IMR-90 (cell line): ENCODE measurements at regions not wholly inside any gene's neighbourhood (a gene's known extent, or its start where the extent isn't known, plus 50 kb on each side); places are given as distances from the start of the nearest gene placed in this dataset.

ENCODE experiments used
- ATAC-seq: fragments of 200-7000 bp; cut with Tn5 transposase; 2 replicates; pipeline ENCODE4 v1.9.1; 2020; ENCODE audit warnings: low read depth, mild to moderate bottlenecking, moderate library complexity
- BruUV-seq: library from RNA; stranded (reverse); fragments of 400-500 nt; replicated peaks from 2 replicates; lab custom pipeline; 2021; lab: Mats Ljungman, UMichigan
- CTCF ChIA-PET: fragments of 300-600 bp; formaldehyde crosslinking; extraction: SDS; loops from one replicate; lab custom pipeline; 2021; ENCODE audit warnings: antibody characterized with exemption; lab: Yijun Ruan, JAX
- POLR2A ChIA-PET: fragments of 300-600 bp; sonication (Branson Sonifier 250); formaldehyde crosslinking; loops from one replicate; lab custom pipeline; 2022; ENCODE audit warnings: antibody characterized with exemption; ENCODE audit not compliant: unreplicated experiment; lab: Charles Lee
- DNase-seq: peaks from one replicate; pipeline ENCODE4 v3.0.0; 2013
- H2AFZ ChIP-seq: replicated peaks from 2 replicates; pipeline ENCODE3; 2013; ENCODE audit warnings: low read length, mild to moderate bottlenecking; ENCODE audit not compliant: poor library complexity
- H2AK5ac ChIP-seq: 2 replicates; pipeline ENCODE4 v1.6.1; 2013; ENCODE audit warnings: low read depth, low read length, inconsistent platforms
- H2AK9ac ChIP-seq: replicated peaks from 2 replicates; pipeline ENCODE3; 2013; ENCODE audit warnings: mild to moderate bottlenecking, low read depth, low read length, moderate library complexity; ENCODE audit not compliant: poor library complexity
- H2BK120ac ChIP-seq: 2 replicates; pipeline ENCODE4 v1.6.1; 2013; ENCODE audit warnings: low read depth, low read length, inconsistent platforms
- H2BK15ac ChIP-seq: 3 replicates; pipeline ENCODE4 v1.6.1; 2013; ENCODE audit warnings: low read depth, low read length, inconsistent platforms
- H2BK20ac ChIP-seq: 2 replicates; pipeline ENCODE4 v1.6.1; 2013; ENCODE audit warnings: low read depth, mild to moderate bottlenecking, inconsistent platforms, low read length, moderate library complexity
- H2BK5ac ChIP-seq: 2 replicates; pipeline ENCODE4 v1.6.1; 2013; ENCODE audit warnings: mild to moderate bottlenecking, low read depth, low read length, inconsistent platforms; ENCODE audit not compliant: poor library complexity, severe bottlenecking
- H3K14ac ChIP-seq: replicated peaks from 2 replicates; pipeline ENCODE4 v1.6.1; 2013; ENCODE audit warnings: low read depth, low read length, inconsistent platforms
- H3K18ac ChIP-seq: 2 replicates; pipeline ENCODE4 v1.6.1; 2013; ENCODE audit warnings: low read depth, low read length, control low read depth
- H3K23ac ChIP-seq: 2 replicates; pipeline ENCODE4 v1.6.1; 2013; ENCODE audit warnings: low read depth, low read length, inconsistent platforms
- H3K27ac ChIP-seq: 2 replicates; pipeline ENCODE4 v1.5.1; 2013; ENCODE audit warnings: mild to moderate bottlenecking, control low read depth, low read length; ENCODE audit not compliant: insufficient read depth
- H3K27me3 ChIP-seq: 2 replicates; pipeline ENCODE4 v1.6.1; 2013; ENCODE audit warnings: low read length; ENCODE audit not compliant: control insufficient read depth, insufficient read depth
- H3K36me3 ChIP-seq: 2 replicates; pipeline ENCODE4 v1.6.1; 2013; ENCODE audit warnings: low read length, mixed read lengths; ENCODE audit not compliant: control insufficient read depth, insufficient read depth
- H3K4ac ChIP-seq: 2 replicates; pipeline ENCODE4 v1.6.1; 2013; ENCODE audit warnings: low read depth, low read length, inconsistent platforms
- H3K4me1 ChIP-seq: 2 replicates; pipeline ENCODE4 v1.6.1; 2013; ENCODE audit warnings: low read length, mixed read lengths; ENCODE audit not compliant: control insufficient read depth, insufficient read depth
- H3K4me2 ChIP-seq: 2 replicates; pipeline ENCODE4 v1.6.1; 2013; ENCODE audit warnings: low read depth, mild to moderate bottlenecking, control low read depth, low read length, moderate library complexity
- H3K4me3 ChIP-seq: 2 replicates; pipeline ENCODE4 v1.5.1; 2013; ENCODE audit warnings: low read depth, mild to moderate bottlenecking, control low read depth, low read length, moderate library complexity; ENCODE audit not compliant: insufficient read depth
- H3K56ac ChIP-seq: 2 replicates; pipeline ENCODE4 v1.6.1; 2013; ENCODE audit warnings: low read length, inconsistent platforms; ENCODE audit not compliant: insufficient read depth; ENCODE audit errors: extremely low read depth
- H3K79me1 ChIP-seq, 2 experiments: 2 replicates each; pipeline ENCODE4 v1.6.1; 2013; ENCODE audit warnings: low read length in 2 of 2, inconsistent platforms in 1 of 2, low read depth in 1 of 2
- H3K9ac ChIP-seq: 2 replicates; pipeline ENCODE4 v1.6.1; 2013; ENCODE audit warnings: low read depth, low read length, control low read depth
- H3K9me1 ChIP-seq: 2 replicates; pipeline ENCODE4 v1.6.1; 2013; ENCODE audit warnings: low read length, inconsistent platforms; ENCODE audit not compliant: insufficient read depth
- H3K9me3 ChIP-seq: 2 replicates; pipeline ENCODE4 v1.6.1; 2013; ENCODE audit warnings: low read length; ENCODE audit not compliant: control insufficient read depth, insufficient read depth
- H4K20me1 ChIP-seq: 2 replicates; pipeline ENCODE4 v1.6.1; 2013; ENCODE audit warnings: low read length, inconsistent platforms; ENCODE audit not compliant: insufficient read depth
- H4K5ac ChIP-seq: 2 replicates; pipeline ENCODE4 v1.6.1; 2013; ENCODE audit warnings: mild to moderate bottlenecking, low read depth, low read length, control low read depth
- H4K8ac ChIP-seq, 2 experiments: 2 replicates each; pipeline ENCODE4 v1.6.1; 2013; ENCODE audit warnings: low read depth in 2 of 2, low read length in 2 of 2, control low read depth in 1 of 2, inconsistent platforms in 1 of 2
- H4K91ac ChIP-seq: 2 replicates; pipeline ENCODE4 v1.6.1; 2013; ENCODE audit warnings: low read depth, low read length, inconsistent platforms; ENCODE audit not compliant: insufficient read depth
- BHLHE40 ChIP-seq: fragments of 150-350 bp; IDR thresholded peaks from 2 replicates; pipeline ENCODE4 v1.6.1; 2016; ENCODE audit warnings: mild to moderate bottlenecking, low read depth, low read length
- CEBPB ChIP-seq: IDR thresholded peaks from 2 replicates; pipeline ENCODE4 v1.6.1; 2012; ENCODE audit warnings: low read depth, low read length, improper control_type of control experiment
- CHD1 ChIP-seq: IDR thresholded peaks from 2 replicates; pipeline ENCODE4 v1.6.1; 2012; ENCODE audit warnings: low read depth, low read length, improper control_type of control experiment
- FOS ChIP-seq: fragments of 150-350 bp; IDR thresholded peaks from 2 replicates; pipeline ENCODE4 v1.6.1; 2016; ENCODE audit warnings: low read depth, low read length
- MAFK ChIP-seq: IDR thresholded peaks from 2 replicates; pipeline ENCODE4 v1.6.1; 2012; ENCODE audit warnings: low read depth, low read length, improper control_type of control experiment
- MAZ ChIP-seq: IDR thresholded peaks from 2 replicates; pipeline ENCODE4 v1.6.1; 2012; ENCODE audit warnings: low read depth, mild to moderate bottlenecking, low read length, improper control_type of control experiment, moderate library complexity, borderline replicate concordance
- MXI1 ChIP-seq: IDR thresholded peaks from 2 replicates; pipeline ENCODE4 v1.6.1; 2012; ENCODE audit warnings: low read depth, mild to moderate bottlenecking, low read length, moderate library complexity, borderline replicate concordance
- NFE2L2 ChIP-seq: fragments of 150-350 bp; IDR thresholded peaks from 2 replicates; pipeline ENCODE4 v1.6.1; 2016; ENCODE audit warnings: low read depth, mild to moderate bottlenecking, low read length
- POLR2A ChIP-seq: IDR thresholded peaks from 2 replicates; pipeline ENCODE4 v1.6.1; 2012; ENCODE audit warnings: mild to moderate bottlenecking, low read depth, low read length
- RAD21 ChIP-seq: IDR thresholded peaks from 2 replicates; pipeline ENCODE4 v1.6.1; 2012; ENCODE audit warnings: low read length, improper control_type of control experiment
- RCOR1 ChIP-seq: IDR thresholded peaks from 2 replicates; pipeline ENCODE4 v1.6.1; 2012; ENCODE audit warnings: mild to moderate bottlenecking, low read length, improper control_type of control experiment; ENCODE audit not compliant: insufficient replicate concordance
- RFX5 ChIP-seq: IDR thresholded peaks from 2 replicates; pipeline ENCODE4 v1.8.0; 2012; ENCODE audit warnings: low read depth, mild to moderate bottlenecking, low read length, moderate library complexity
- SMC3 ChIP-seq: fragments of 150-350 bp; IDR thresholded peaks from 2 replicates; pipeline ENCODE4 v1.6.1; 2016; ENCODE audit warnings: low read depth, mild to moderate bottlenecking, antibody characterized with exemption, low read length, moderate library complexity
- WGBS, 2 experiments: methylation state at CpG; one replicate each; pipeline versions ENCODE4 v1.1.5 to v1.1.7; 2013; ENCODE audit warnings: missing lambda C conversion rate in 2 of 2; ENCODE audit not compliant: insufficient read length in 1 of 2; ENCODE audit errors: extremely low coverage in 2 of 2; 5-methylcytosine and 5-hydroxymethylcytosine counted together
- dilution Hi-C: fragments of 300-500 bp; cut with HindIII; formaldehyde crosslinking; loops from one replicate; pipeline ENCODE4 v1.14.3; 2018; ENCODE audit warnings: low sequenced_read_pairs; ENCODE audit not compliant: unreplicated experiment
- in situ Hi-C: fragments of 300-500 bp; cut with MboI; formaldehyde crosslinking; loops from 3 replicates; pipeline ENCODE4 v1.14.3; 2019; ENCODE audit warnings: low sequenced_read_pairs, inconsistent platforms, mixed read lengths
- intact Hi-C: fragments of 100-400 bp; cut with micrococcal nuclease; formaldehyde crosslinking; loops from 2 replicates; pipeline ENCODE4 v1.10.0; 2022
- TF ChIP-seq, protein P1 (sequence below): fragments of 150-350 bp; IDR thresholded peaks from 2 replicates; pipeline ENCODE4 v1.6.1; 2016; ENCODE audit warnings: low read depth, mild to moderate bottlenecking, low read length, moderate library complexity, borderline replicate concordance
- TF ChIP-seq, protein P2 (sequence below): conservative IDR thresholded peaks from 2 replicates; pipeline ENCODE4 v1.5.1; 2012; ENCODE audit warnings: mild to moderate bottlenecking, low read depth, low read length, improper control_type of control experiment
- TF ChIP-seq, protein P3 (sequence below): fragments of 150-350 bp; IDR thresholded peaks from 2 replicates; pipeline ENCODE4 v1.6.1; 2017; ENCODE audit warnings: mild to moderate bottlenecking, antibody characterized with exemption, low read length, low read depth

DNA sequence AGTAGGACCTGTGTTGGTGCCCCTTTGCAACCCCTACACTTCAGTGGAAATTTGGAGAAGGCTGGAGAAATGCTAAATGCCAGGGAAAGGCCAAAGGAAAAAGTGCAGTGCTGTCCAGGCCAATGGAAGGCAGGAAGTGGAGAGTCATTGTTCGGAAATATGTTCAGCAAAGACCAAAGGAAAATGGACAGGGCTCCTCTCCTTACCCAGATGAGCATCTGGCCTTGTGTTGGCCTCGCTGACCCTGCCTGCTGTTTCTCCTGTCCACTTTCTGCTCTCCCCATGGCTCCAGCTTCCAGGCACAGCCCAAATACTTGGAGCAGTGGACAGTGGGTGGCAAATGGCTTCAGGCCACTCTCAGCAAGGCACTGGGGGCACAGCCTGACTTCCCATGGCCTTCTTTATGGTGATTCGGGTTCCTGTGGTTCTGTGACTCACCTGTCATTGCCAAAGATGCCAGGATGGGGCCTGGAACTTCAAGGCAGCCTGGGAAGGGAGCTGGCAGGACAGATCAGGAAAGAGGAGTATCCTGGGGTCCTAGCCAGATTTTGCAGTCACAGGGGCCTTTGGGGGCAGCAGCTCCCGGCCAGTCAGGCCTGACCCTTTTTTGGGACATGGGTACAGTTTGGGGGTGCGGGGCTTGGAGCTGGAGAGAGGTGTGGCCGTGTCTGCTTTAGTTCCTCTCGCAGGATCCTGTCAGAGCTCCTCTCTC is 190.9 kb upstream of the SLC24A3 start:
- no peak overlapping the region for H2AK9ac ChIP-seq
- in situ Hi-C loops, result no loop called here
- no peak overlapping the region for H3K4me2 ChIP-seq
- no peak overlapping the region for H3K14ac ChIP-seq
- no peaks in the 10 kb centered on the region for H3K36me3 ChIP-seq
- H3K79me1 ChIP-seq, result no peaks in the 10 kb centered on the region
- H2BK120ac ChIP-seq, result no peak overlapping the region
- H3K18ac ChIP-seq, result no peak overlapping the region
- H3K27me3 ChIP-seq, result no peaks in the 10 kb centered on the region
- WGBS, 2 experiments, result 20% methylated on average over 2 of the region's 7 CpGs; no CpG with 5 or more reads in 1 of the 2 experiments
- no peak overlapping the region for H4K8ac ChIP-seq
- H4K20me1 ChIP-seq, result no peaks in the 10 kb centered on the region
- peaks cover 40% of the 10 kb centered on the region for H3K9me3 ChIP-seq
- no peak overlapping the region for H2BK5ac ChIP-seq
- TF ChIP-seq POLR2A (no peak), BHLHE40 (no peak), FOS (no peak), MAFK (no peak), CEBPB (no peak), MAZ (no peak), RCOR1 (no peak), MXI1 (no peak), NFE2L2 (no peak), RAD21 (no peak), RFX5 (no peak), CHD1 (no peak), SMC3 (no peak)
- TF ChIP-seq, protein P1, sequence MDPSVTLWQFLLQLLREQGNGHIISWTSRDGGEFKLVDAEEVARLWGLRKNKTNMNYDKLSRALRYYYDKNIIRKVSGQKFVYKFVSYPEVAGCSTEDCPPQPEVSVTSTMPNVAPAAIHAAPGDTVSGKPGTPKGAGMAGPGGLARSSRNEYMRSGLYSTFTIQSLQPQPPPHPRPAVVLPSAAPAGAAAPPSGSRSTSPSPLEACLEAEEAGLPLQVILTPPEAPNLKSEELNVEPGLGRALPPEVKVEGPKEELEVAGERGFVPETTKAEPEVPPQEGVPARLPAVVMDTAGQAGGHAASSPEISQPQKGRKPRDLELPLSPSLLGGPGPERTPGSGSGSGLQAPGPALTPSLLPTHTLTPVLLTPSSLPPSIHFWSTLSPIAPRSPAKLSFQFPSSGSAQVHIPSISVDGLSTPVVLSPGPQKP, result no peak
- TF ChIP-seq, protein P2, sequence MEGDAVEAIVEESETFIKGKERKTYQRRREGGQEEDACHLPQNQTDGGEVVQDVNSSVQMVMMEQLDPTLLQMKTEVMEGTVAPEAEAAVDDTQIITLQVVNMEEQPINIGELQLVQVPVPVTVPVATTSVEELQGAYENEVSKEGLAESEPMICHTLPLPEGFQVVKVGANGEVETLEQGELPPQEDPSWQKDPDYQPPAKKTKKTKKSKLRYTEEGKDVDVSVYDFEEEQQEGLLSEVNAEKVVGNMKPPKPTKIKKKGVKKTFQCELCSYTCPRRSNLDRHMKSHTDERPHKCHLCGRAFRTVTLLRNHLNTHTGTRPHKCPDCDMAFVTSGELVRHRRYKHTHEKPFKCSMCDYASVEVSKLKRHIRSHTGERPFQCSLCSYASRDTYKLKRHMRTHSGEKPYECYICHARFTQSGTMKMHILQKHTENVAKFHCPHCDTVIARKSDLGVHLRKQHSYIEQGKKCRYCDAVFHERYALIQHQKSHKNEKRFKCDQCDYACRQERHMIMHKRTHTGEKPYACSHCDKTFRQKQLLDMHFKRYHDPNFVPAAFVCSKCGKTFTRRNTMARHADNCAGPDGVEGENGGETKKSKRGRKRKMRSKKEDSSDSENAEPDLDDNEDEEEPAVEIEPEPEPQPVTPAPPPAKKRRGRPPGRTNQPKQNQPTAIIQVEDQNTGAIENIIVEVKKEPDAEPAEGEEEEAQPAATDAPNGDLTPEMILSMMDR, result no peak
- TF ChIP-seq, protein P3, sequence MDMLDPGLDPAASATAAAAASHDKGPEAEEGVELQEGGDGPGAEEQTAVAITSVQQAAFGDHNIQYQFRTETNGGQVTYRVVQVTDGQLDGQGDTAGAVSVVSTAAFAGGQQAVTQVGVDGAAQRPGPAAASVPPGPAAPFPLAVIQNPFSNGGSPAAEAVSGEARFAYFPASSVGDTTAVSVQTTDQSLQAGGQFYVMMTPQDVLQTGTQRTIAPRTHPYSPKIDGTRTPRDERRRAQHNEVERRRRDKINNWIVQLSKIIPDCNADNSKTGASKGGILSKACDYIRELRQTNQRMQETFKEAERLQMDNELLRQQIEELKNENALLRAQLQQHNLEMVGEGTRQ, result no peak
- H4K5ac ChIP-seq, result no peak overlapping the region
- BruUV-seq, result no TSS peak
- H3K9ac ChIP-seq, result no peak overlapping the region
- dilution Hi-C loops, result no loop called here
- H3K4me1 ChIP-seq, result no peaks in the 10 kb centered on the region
- ATAC-seq (no peak), DNase-seq (no peak)
- H3K4ac ChIP-seq, result no peak overlapping the region
- no peak overlapping the region for H2AK5ac ChIP-seq
- H3K9me1 ChIP-seq, result no peaks in the 10 kb centered on the region
- H2BK20ac ChIP-seq, result no peak overlapping the region
- ChIA-PET POLR2A (no interaction called here), CTCF (no interaction called here)
- no peak overlapping the region for H2AFZ ChIP-seq
- no peak overlapping the region for H2BK15ac ChIP-seq
- intact Hi-C loops, result no loop called here
- no peak overlapping the region for H3K56ac ChIP-seq
- H3K23ac ChIP-seq, result no peak overlapping the region
- no peak overlapping the region for H4K91ac ChIP-seq
- H3K4me3 ChIP-seq, result no peak overlapping the region
- no peak overlapping the region for H3K27ac ChIP-seq
